ENCODE measurements at regions not wholly inside any gene's neighbourhood (a gene's known extent, or its start where the extent isn't known, plus 50 kb on each side); places are given as distances from the start of the nearest gene placed in this dataset.

- ChIA-PET CTCF (interaction anchor here (1.3 kb wide), 1 partner anchor 22 kb away, joined by 4 read pairs; no protein-coding TSS in a partner anchor), POLR2A (no interaction called here)
- TF ChIP-seq CTCF (IDR thresholded peaks at IDR 0.05; ENCODE audit: control extremely low read depth, extremely low read depth, low read depth, missing control alignments), result no peak
- DNase-seq (ENCODE audit: extremely low spot score), result no peak
Measured at GRCh38 chr1:29789221-29789909, 553.0 kb downstream of the PTPRU start.

GRCh38 chr1:29786791-29787732 is 550.7 kb downstream of the PTPRU start:
- POLR2A ChIA-PET, result no interaction called here
- peak; percentile 8 for DNase-seq (ENCODE audit: extremely low spot score)
- no peak for TF ChIP-seq CTCF (IDR thresholded peaks at IDR 0.05; ENCODE audit: control extremely low read depth, extremely low read depth, low read depth, missing control alignments)
- CTCF ChIA-PET, result interaction anchor here (0.9 kb wide), 1 partner anchor 18 kb away, joined by 3 read pairs; no protein-coding TSS in a partner anchor

- CTCF ChIA-PET, result interaction anchor here (1.1 kb wide), 1 partner anchor 83 kb away, joined by 3 read pairs; no protein-coding TSS in a partner anchor
- no peak for TF ChIP-seq CTCF (IDR thresholded peaks at IDR 0.05; ENCODE audit: control extremely low read depth, extremely low read depth, low read depth, missing control alignments)
Measured at GRCh38 chr1:29786195-29786594, 549.9 kb downstream of the PTPRU start.

GRCh38 chr1:29785554-29785953 is 549.2 kb downstream of the PTPRU start:
- CTCF ChIA-PET, result interaction anchor here (1.1 kb wide), 1 partner anchor 82 kb away, joined by 3 read pairs; no protein-coding TSS in a partner anchor
- DNase-seq (ENCODE audit: extremely low spot score), result no peak
- TF ChIP-seq CTCF (IDR thresholded peaks at IDR 0.05; ENCODE audit: control extremely low read depth, extremely low read depth, low read depth, missing control alignments), result no peak
- POLR2A ChIA-PET, result no interaction called here

More at GRCh38 chr1:29786195-29786594, 549.9 kb downstream of the PTPRU start:
- DNase-seq (ENCODE audit: extremely low spot score), result peak; percentile 14
- POLR2A ChIA-PET, result no interaction called here

- ChIA-PET POLR2A (no interaction called here), CTCF (interaction anchor here (1.1 kb wide), 1 partner anchor 82 kb away, joined by 3 read pairs; no protein-coding TSS in a partner anchor)
- no peak for DNase-seq (ENCODE audit: extremely low spot score)
- no peak for TF ChIP-seq CTCF (IDR thresholded peaks at IDR 0.05; ENCODE audit: control extremely low read depth, extremely low read depth, low read depth, missing control alignments)
Measured at GRCh38 chr1:29785137-29785527, 548.8 kb downstream of the PTPRU start.

- no peak for TF ChIP-seq CTCF (IDR thresholded peaks at IDR 0.05; ENCODE audit: control extremely low read depth, extremely low read depth, low read depth, missing control alignments)
- POLR2A ChIA-PET, result no interaction called here
- CTCF ChIA-PET, result no interaction called here
- no peak for DNase-seq (ENCODE audit: extremely low spot score)
Measured at GRCh38 chr1:29784276-29785136, 548.2 kb downstream of the PTPRU start.

All from GM10248 (cell line).